ENCODE measurements at regions not wholly inside any gene's neighbourhood (a gene's known extent, or its start where the extent isn't known, plus 50 kb on each side); places are given as distances from the start of the nearest gene placed in this dataset.

DNA sequence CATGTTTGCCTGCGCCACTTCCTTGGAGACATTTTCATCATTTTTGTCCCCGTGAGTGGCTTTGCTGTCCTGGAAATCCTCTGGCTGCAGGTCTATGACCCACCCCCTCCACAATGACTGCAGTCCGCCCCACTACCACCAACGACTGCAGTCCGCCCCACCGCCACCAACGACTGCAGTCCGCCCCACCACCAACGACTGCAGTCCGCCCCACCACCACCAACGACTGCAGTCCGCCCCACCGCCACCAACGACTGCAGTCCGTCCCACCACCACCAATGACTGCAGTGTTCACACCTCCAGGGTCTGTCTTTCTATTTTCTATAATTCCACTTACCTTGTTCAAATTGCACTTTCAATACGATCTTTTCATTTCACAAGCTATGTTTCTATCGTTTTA is 820.7 kb upstream of the SALL3 start:
- TF ChIP-seq CTCF (IDR thresholded peaks at IDR 0.05) (no peak), POLR2A (IDR thresholded peaks at IDR 0.05) (no peak)
